IPS DF 4.7 (cell line): ENCODE measurements at regions not wholly inside any gene's neighbourhood (a gene's known extent, or its start where the extent isn't known, plus 50 kb on each side); places are given as distances from the start of the nearest gene placed in this dataset.
"Not testable (repeated sequence)": the region's sequence is repeated elsewhere in the genome, so short reads cannot be mapped to it uniquely, and the experiment has no call there.

Source experiments
- DNase-seq: peaks from one replicate; pipeline ENCODE4 v3.0.0-alpha.2; 2013; ENCODE audit warnings: low spot score; ENCODE audit errors: extremely low read depth

DNA sequence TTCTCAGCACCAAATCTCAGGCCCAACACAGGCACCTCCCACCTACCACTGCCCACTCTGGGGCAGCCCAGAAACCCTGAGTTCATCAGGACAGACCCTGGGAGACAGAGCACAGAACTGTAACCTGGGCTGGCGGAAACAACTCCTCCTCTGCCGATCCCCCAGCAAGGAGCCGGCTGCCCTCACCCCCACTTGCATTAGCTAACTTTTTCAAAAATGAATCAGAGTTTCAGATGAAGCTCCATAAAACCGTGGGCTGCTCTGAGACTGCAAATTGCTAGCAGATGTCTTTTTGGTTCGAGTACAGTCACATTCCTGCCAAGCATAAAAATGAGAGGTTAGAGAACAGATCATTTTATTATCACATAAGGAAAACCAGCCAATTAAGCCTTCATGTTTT lies 93.4 kb upstream of the PARD3 start:
- DNase-seq, result no peak

DNA sequence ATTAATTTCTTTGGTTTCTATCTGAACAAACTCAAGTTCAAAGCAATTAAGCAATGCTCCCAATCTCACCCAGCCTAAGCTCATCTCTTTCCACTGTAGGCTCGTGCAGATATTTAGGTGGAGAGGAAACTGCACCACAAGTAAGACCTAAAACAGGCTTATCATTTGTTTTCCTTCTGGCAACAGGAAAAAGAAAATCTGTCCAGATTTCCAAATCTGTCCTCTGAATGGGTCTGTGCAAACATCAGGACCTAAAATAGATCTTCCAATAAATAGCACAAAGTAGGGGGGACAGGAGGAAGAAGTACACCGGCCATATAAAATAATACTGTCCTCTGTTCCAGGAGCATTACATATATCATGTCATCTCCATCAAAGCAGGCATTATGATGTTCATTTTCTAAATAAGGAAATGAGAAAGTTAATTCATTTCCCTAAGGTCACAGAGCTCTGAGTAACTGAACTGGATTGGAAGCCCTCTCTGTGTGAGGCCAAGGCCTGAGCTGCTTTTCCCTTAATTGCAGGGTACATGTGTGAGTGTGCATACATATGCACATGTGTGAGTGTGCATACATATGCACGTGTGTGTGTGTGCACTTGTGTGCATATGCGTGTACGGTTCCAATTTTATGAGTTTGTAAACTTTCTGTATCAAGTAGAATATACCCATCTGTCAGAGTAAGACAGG lies 92.8 kb upstream of the PARD3 start:
- no peak for DNase-seq

DNA sequence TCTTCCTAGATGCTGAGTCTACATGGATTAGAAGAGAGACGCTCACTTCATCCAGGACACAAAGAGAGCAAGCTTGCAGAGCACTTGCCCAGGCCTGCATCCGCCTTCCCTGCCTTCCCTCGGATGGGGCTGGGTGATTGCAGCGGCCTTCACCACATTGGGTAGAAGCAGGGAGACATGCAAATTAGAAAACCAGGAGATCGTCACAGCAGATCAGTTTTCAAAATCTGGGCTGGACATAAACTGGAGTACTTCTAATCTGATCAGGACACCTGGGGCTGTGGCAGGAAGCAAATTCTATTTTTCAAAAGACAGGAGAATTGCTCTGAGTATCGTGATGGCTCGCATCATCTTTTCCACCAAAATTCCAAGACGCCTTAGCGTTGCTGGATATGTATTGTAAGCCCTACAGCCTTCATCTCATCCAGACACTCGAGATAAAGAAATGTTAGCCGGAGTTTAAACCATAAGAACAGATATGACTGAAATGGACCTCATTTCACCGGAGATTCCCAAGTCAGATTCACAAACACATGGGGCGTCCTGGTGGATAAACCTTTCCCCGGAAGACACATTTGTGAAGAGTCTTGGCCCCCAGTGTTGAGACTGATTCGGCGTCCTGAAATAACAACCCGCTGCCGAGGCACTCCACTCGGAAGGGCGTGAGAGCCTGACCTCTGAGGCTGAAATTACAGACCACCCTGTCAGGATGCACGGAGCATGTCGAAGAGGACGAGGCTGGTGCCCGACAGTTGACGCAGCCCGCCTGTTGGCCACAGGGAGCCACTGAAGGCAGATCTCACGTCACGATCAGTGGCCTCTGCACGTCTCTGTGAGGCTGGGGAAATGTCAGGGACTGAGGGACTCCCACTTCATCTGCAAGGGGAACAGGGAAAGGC lies 91.2 kb upstream of the PARD3 start:
- no peak for DNase-seq

DNA sequence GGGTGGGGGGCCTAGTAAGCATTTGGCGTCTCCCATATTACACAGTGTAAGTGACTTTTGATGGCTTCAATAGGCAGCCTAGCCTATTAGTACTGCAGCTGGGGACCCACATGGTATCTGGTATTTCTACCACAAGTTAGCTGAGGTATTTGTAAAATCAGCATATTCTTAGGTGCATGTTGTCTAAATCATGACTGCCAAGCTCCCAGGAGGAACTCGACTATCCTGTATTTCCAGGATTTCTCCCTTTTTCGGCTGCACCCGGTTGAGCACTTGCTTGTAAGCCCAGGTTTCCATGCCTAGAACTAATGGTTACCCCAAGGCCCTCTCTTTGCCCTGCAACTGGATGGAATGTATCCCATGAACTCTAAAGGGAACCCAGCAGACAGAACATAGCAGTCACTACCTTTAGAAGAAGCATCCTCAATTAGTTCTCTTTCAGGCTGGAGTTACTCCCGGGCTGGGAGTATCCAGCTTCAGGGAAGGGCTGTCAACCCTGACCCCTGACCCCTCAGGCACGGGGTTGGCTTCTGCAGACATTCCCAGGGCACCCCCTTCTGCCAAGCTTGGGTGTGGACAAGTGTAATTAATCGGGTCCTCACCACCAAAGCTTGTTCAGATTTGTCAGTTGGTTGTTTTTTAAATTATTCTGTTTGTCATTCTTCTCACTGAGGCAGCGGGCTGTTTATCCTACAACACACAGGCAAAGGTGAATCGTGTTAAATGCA lies 90.3 kb upstream of the PARD3 start:
- DNase-seq, result no peak

DNA sequence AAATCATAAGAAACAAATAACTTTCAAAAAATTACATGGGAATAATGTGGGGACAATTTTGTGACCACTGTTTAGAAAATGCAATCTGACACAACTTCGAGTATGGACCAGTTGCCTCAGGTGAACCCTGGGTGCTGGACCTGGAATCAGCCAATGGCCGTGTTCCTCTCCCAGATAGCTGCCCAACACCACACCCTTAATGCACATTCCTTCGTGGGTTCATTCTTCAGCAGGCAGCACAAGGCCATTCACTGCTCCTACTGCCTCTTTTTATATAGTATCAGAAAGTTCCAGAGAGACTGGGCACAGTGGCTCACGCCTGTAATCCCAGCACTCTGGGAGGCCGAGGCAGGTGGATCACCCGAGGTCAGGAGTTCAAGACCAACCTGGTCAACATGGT lies 89.1 kb upstream of the PARD3 start:
- no peak for DNase-seq

DNA sequence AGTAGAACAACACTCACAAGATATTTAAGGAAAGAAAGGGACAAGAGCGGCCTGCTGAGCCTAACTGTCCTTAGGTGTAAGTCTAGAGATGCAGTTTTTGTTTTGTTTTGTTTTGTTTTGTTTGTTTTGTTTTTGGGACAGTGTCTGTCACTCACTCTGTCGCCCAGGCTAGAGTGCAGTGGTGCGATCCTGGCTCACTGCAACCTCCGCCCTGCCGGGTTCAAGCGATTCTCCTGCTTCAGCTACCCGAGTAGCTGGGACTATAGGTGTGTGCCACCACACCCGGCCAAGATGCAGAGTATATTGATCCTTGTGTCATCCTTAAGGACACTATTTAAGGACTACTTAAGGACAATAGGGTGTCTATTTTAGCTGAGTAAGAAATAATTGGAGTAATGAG lies 84.1 kb upstream of the PARD3 start:
- DNase-seq, result no peak

DNA sequence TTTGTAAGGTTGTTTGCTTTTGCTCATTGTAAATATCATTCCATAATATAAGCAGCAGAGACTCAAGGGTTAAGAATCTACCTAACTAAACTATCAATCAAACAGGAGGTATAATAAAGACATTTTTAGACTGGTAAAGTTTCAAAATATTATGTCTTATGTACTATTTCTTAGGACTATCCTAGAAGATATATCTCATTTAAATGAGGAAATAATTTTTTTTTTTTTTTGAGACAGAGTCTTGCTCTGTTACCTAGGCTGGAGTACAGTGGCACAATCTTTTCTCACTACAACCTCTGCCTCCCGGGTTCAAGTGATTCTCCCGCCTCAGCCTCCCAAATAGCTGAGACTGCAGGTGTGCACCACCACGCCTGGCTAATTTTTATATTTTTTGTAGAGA lies 80.9 kb upstream of the PARD3 start:
- DNase-seq, result no peak

DNA sequence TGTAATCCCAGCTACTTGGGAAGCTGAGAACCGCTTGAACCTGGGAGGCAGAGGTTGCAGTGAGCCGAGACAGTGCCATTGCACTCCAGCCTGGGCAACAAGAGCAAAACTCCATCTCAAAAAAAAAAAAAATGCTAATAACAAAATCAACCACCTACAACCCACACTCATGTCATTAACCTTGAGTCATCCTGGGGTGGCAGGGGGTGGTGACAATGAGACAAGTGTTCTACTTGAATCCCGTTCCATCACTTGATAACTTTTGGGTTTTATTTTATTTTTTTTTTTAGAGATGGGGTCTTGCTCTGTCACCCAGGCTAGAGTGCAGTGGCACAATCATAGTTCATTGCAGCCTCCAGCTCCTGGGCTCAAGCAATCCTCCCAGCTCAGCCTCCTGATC lies 80.0 kb upstream of the PARD3 start:
- not testable (repeated sequence) for DNase-seq

DNA sequence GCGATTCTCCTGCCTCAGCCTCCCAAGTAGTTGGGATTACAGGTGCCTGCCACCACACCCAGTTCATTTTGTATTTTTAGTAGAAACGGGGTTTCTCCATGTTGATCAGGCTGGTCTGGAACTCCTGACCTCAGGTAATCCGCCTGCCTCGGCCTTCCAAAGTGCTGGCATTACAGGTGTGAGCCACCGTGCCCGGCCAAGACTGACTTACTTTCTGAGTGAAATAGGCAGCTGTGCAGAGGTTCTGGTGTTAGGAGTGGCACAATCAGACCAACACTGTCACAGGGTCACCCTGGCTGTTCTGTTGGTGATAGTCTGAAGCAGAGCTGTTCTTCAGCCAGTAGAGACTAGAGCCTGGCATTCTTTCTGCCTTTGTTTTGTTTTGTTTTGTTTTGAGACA lies 77.4 kb upstream of the PARD3 start:
- not testable (repeated sequence) for DNase-seq

DNA sequence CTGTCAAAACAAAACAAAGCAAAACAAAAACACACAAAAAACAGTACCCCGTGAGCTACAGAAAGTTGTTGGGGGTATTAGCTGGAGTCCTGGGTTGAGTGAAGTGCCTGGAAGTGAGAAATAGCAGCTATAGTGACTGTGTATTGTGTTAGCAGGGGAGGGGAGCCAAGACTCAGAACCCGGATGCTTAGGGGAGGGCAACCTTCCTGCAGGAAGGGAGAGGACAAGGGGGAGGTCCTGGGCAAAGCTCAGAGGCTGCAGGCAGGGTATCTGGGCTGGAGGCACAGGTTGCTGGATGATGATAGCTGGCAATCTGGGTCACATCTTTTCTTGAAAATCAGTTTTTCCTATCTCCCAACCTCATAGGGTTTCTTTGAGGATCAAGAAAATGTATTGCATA lies 75.8 kb upstream of the PARD3 start:
- no peak for DNase-seq

DNA sequence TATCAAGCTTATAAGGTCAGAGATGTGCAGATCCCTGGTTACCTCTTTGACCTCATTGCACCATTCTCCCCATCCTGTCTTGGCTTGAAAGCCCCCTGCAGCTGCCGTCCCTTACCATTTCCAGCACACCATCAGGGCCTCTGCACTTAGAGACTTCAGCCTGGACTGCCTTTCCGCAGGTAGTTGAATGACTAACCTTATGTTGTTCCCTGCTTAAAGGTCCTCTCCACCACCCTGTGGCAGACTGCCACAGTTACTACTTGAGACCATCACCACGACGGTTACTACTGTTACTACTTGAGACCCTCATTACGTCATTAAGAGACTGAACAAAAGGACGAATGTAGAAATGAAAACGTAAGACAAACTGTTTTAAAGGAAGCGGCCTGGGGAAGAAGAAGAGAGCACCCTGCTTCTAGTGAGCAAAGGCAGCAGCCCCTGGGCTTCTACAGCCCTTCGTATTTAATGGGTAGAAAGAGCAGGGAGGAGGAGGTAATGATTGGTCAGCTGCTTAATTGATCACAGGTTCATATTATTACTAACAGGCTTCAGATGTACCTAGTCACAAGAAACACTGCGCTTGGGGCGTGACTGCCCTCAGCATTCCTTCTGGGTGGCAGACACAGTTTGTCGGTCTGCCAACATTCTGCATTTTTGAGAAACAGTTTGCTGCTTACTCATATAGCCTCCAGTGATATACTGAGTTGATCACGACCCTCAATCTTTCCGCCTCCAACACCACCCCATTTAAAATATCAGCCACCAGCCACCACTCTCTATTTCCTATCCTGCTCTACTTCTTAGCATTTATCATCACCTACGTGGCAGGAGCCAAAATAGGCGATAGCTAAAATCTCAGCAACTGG lies 74.1 kb upstream of the PARD3 start:
- no peak for DNase-seq

DNA sequence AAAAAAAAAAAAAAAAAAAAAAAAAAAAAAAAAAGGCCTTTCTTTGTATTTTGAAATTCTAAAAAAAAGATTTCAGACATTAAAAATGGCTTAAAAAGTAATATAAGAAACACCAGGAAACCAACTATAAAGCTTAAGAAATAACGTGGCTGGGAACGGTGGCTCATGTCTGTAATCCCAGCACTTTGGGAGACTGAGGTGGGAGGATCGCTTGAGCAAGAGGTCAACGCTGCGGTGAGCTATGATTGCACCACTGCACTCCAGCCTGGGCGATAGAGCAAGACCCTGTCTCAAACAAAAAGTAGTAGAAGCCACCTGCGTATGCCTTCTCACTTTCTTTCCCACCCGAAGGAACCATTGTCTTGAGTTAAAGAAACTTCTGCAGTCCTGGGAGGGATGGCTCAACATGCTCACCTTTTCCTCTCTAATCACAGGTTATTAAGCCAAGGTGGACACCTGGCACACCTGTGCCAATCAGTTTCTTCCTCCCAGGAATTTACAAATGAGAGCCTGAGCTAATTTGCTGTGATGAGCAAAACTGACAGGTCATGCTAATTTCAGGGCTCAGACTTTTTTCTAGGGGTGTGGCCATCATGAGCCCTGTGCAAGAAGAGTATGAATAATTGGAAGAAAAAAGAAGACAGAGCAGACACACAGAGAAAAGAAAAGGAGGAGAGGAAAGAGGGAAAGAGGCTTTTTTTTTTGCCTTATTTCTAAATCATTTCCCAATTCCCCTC lies 72.0 kb upstream of the PARD3 start:
- no peak for DNase-seq

DNA sequence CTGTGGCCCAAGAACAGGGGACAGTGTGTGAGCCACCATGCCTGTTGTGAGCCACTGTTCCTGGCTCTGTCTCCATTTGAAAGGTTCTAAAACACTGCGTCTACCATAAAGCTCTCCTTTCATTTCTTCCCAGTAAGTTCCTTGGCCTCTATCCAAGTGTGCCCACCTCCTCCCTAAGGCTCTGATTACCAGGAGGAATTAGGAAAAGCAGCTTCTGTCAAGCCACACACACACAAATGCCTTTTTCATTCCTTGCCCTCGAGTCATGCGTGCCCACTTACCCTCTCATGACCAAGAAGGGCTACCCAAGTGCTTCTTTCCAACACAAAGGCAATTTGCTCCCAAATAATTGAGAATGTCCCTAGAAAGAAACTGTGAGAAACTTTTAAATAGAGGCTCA lies 70.8 kb upstream of the PARD3 start:
- DNase-seq, result no peak

DNA sequence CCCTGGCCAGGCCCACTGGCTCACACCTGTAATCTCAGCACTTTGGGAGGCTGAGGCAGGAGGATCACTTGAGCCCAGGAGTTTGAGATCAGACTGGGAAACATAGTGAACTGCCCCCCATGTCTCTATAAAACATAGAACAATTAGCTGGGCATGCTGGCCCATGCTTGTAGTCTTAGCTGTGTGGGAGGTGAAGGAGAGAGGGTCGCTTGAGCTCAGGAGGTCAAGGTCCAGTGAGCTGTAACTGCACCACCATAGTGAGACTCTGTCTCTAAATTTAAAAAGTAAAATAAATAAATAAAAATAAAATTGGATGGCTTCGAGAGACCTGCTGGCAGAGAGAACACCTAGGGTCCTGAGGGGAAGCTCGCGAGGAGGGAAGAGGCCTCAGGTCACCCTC lies 69.9 kb upstream of the PARD3 start:
- no peak for DNase-seq

DNA sequence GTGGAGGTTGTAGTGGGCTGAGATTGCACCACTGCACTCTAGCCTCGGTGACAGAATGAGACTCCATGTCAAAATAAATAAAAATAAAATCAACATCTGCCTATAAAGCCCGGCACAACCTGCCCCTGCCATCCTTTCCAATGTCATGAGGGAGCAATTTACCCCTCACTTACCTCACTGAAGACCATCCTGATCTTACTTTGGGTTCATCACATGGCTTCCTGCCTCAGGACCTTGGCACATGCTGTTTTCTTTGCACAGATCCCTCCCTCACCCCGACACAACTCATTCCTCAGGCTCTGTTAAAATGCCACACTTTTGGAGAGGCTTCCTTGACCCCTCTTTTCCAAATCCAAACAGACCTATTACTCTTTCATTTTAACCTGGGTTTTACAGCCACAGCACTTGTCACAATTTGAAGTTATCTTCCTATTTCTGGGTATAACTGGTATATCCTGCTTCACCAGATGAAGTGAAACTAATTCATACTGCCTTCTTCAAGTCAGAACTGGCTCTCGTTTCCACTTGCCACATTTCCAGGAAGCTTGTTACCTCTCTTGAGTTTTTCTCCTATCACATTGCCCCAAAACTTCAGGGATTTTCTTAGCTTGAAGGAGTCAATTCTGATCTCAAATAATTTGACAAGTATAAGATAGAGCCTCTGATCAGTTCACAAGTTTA lies 69.3 kb upstream of the PARD3 start:
- no peak for DNase-seq

DNA sequence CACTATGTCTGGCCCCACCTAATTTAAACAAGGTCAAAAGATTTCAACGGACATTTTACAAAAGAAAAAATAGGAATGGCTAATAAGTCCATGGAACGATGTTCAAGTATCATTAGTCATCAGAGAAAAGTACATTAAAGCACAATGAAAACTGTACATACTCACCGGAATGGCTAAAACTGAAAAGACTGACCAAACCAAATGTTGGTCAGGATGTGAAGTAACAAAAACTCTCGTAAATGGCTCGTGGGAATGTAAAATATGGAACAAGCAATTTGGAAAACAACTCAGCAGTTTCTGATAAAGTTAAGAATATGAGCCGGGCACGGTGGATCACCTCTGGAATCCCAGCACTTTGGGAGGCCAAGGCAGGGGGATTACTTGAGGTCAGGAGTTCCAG lies 65.7 kb upstream of the PARD3 start:
- DNase-seq, result no peak

DNA sequence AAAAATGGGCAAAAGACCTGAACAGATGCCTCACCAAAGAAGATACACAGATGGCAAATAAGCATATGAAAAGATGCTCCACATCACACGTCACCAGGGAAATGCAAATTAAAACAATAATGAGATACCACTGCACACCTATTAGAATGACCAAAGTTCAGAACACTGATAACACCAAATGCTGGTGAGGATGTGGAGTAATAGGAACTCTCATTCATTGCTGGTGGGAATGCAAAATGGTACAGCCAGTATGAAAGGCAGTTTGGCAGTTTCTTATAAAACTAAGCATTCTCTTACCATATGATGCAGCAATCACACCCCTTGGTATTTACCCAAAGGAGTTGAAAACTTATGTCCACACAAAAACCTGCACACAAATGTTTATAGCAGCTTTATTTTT lies 63.6 kb upstream of the PARD3 start:
- DNase-seq, result not testable (repeated sequence)

DNA sequence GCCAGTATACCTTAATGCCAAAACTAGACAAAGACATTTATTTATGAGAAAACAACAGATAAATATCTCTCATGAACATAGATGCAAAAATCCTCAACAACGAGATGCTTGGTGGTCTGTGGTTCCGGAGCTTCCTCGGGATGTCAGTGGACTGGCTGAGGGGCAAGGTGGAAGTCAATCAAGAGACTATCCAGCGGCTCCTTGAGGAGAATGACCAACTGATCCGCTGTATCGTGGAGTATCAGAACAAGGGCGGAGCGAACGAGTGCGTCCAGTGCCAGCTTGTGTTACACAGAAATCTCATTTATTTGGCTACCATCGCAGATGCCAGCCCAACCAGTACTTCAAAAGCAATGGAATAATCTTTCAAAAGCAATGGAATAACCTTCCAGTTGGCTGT lies 60.0 kb upstream of the PARD3 start:
- DNase-seq, result no peak

DNA sequence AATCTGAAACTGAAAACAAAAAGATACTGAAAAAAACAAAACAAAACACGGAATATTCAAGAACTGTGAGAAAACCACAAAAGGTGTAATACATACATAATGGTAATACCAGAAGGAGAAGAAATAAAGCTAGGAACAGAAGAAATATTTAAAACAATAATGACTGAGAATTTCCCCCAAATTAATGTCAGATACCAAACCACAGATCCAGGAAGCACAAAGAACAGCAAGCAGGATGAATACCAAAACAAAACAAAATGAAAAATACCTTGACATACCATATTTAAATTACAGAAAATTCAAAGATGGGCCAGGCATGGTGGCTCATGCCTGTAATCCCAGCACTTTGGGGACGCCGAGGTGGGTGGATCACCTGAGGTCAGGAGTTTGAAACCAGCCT lies 57.7 kb upstream of the PARD3 start:
- no peak for DNase-seq
